Prostate gland (tissue), 2 donors: ENCODE measurements at regions not wholly inside any gene's neighbourhood (a gene's known extent, or its start where the extent isn't known, plus 50 kb on each side); places are given as distances from the start of the nearest gene placed in this dataset.
"Not testable (repeated sequence)": the region's sequence is repeated elsewhere in the genome, so short reads cannot be mapped to it uniquely, and the experiment has no call there.

Experiments used
- CTCF ChIP-seq, 4 experiments: fragments of 200-600 bp in 2 of 4; fragments of 450-650 bp in 2 of 4; sonication (generic) in 2 of 4; IDR thresholded peaks; 1 replicate in 3 of 4; 2 replicates in 1 of 4; pipeline ENCODE4 v1.5.1; 2016 to 2019; ENCODE audit warnings: antibody characterized with exemption in 4 of 4, mild to moderate bottlenecking in 2 of 4, moderate library complexity in 2 of 4
- POLR2A ChIP-seq: fragments of 450-650 bp; IDR thresholded peaks from one replicate; pipeline ENCODE4 v1.6.1; 2016; ENCODE audit warnings: antibody characterized with exemption, mild to moderate bottlenecking
- POLR2AphosphoS5 ChIP-seq: sonication (generic); formaldehyde crosslinking; IDR thresholded peaks from one replicate; pipeline ENCODE4 v1.6.1; 2017; ENCODE audit warnings: antibody characterized with exemption

GRCh38 chr3:90207353-90208097, 1100.1 kb downstream of the EPHA3 start:
- not testable (repeated sequence) for TF ChIP-seq CTCF (IDR thresholded peaks at IDR 0.05); POLR2A
- TF ChIP-seq POLR2AphosphoS5: peak; percentile 52
